ENCODE measurements at regions not wholly inside any gene's neighbourhood (a gene's known extent, or its start where the extent isn't known, plus 50 kb on each side); places are given as distances from the start of the nearest gene placed in this dataset.

DNA sequence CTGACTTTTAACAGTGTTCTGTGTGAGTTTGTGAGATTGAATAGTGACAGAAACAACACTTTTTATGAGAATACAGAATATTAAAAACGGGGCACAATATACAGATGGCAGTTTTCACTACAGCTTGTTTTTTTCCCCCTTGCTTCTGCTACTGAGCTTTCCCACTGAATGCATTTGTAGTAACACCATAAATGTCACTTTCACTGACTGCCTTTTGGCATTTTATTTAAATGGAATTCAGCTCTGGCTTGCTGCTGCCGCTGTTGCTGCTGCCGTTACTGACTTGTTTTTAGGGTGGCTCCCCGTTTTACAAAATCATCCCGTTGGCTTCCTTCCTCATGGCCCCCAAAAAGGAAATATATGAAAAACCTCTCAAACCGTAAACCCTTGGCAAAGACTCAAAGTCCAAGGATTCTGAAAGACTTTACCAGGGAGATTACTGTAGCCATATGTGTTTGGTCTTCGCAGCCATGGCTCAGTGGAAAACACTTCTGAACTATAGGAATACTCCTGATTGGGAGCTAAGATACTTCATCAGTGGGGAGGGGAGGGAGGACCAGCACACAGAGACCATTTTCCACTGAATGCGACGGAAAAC, 151.0 kb downstream of the NUF2 start:
- no peaks in the 10 kb centered on the region for H3K9me3 ChIP-seq (ENCODE audit: control insufficient read depth, low read depth, low read length)
- H2AFZ ChIP-seq (ENCODE audit: low read length), result no peak overlapping the region
- Mint-ChIP-seq H3K9me3 (peaks cover 0 to 2% of the 10 kb centered on the region in 2 experiments; a peak in 3 of 5 replicates), H3K4me3 (no peak overlapping the region), H3K27ac (no peak overlapping the region; a peak in 1 of 7 replicates), H3K36me3 (ENCODE audit: insufficient read depth in 1 of 3, low read depth in 3 of 3) (peaks cover 0 to 3% (median 0%) of the 10 kb centered on the region in 3 experiments; a peak in 1 of 7 replicates), H3K4me1 (peaks cover 0 to 3% of the 10 kb centered on the region in 2 experiments; a peak in 1 of 4 replicates), H3K27me3 (ENCODE audit: low read depth) (no peaks in the 10 kb centered on the region)
- H3K4me2 ChIP-seq (ENCODE audit: insufficient read depth, insufficient read length, low read length), result no peak overlapping the region
- no peak overlapping the region for H3K56ac ChIP-seq (ENCODE audit: insufficient read length, low read depth, low read length)
- no peaks in the 10 kb centered on the region for H3K27me3 ChIP-seq (ENCODE audit: insufficient read depth, low read length)
- no peaks in the 10 kb centered on the region for H3K4me1 ChIP-seq (ENCODE audit: insufficient read depth, low read length)
- no peak overlapping the region for H2BK5ac ChIP-seq (ENCODE audit: insufficient read length, low read length)
- no peak overlapping the region for H2AK5ac ChIP-seq (ENCODE audit: insufficient read length, low read length)
- no peaks in the 10 kb centered on the region for H3K79me1 ChIP-seq (ENCODE audit: insufficient read depth, low read depth, low read length, poor library complexity, severe bottlenecking)
- no peak overlapping the region for H4K5ac ChIP-seq (ENCODE audit: insufficient read length, low read depth, low read length)
- H3K14ac ChIP-seq (ENCODE audit: insufficient read depth, low read length), result no peak overlapping the region
- no peaks in the 10 kb centered on the region for H3K79me2 ChIP-seq (ENCODE audit: insufficient read depth, low read length)
- H4K20me1 ChIP-seq (ENCODE audit: control insufficient read depth, insufficient read depth, insufficient read length), result no peaks in the 10 kb centered on the region
- H3K23ac ChIP-seq (ENCODE audit: insufficient read length, low read depth, low read length), result no peak overlapping the region
- no peak overlapping the region for H4K91ac ChIP-seq (ENCODE audit: insufficient read length, low read depth, low read length)
- TF ChIP-seq, protein P1, sequence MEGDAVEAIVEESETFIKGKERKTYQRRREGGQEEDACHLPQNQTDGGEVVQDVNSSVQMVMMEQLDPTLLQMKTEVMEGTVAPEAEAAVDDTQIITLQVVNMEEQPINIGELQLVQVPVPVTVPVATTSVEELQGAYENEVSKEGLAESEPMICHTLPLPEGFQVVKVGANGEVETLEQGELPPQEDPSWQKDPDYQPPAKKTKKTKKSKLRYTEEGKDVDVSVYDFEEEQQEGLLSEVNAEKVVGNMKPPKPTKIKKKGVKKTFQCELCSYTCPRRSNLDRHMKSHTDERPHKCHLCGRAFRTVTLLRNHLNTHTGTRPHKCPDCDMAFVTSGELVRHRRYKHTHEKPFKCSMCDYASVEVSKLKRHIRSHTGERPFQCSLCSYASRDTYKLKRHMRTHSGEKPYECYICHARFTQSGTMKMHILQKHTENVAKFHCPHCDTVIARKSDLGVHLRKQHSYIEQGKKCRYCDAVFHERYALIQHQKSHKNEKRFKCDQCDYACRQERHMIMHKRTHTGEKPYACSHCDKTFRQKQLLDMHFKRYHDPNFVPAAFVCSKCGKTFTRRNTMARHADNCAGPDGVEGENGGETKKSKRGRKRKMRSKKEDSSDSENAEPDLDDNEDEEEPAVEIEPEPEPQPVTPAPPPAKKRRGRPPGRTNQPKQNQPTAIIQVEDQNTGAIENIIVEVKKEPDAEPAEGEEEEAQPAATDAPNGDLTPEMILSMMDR (conservative IDR thresholded peaks at IDR 0.05), result no peak
- no peak overlapping the region for H3K27ac ChIP-seq (ENCODE audit: insufficient read length, low read depth, low read length)
- H2BK120ac ChIP-seq (ENCODE audit: low read depth, low read length, poor library complexity, severe bottlenecking), result peak overlapping the region; percentile 23
- no peak overlapping the region for H2BK20ac ChIP-seq (ENCODE audit: low read depth, low read length, poor library complexity, severe bottlenecking)
- no peak overlapping the region for H4K8ac ChIP-seq (replicated peaks; ENCODE audit: insufficient read length, low read depth, low read length)
- H3K4ac ChIP-seq (ENCODE audit: low read depth, low read length), result no peak overlapping the region
- no peak overlapping the region for H3T11ph ChIP-seq (ENCODE audit: low read length)
- H3K18ac ChIP-seq (ENCODE audit: insufficient read length, low read depth, low read length), result no peak overlapping the region
- no peak overlapping the region for H3K9ac ChIP-seq (ENCODE audit: extremely low read depth, insufficient read length, low read length)
- H2BK15ac ChIP-seq (ENCODE audit: low read depth, low read length), result no peak overlapping the region
- H2BK12ac ChIP-seq (ENCODE audit: insufficient read length, low read depth, low read length), result no peak overlapping the region
- WGBS (ENCODE audit: extremely low coverage, insufficient read length, low lambda C conversion rate), result no CpG with 5 or more reads among the region's 9 CpGs
- no peaks in the 10 kb centered on the region for H3K23me2 ChIP-seq (ENCODE audit: insufficient read length, low read depth, low read length, poor library complexity, severe bottlenecking)
- no peak for DNase-seq
